Osteoblast (primary cell): ENCODE measurements at regions not wholly inside any gene's neighbourhood (a gene's known extent, or its start where the extent isn't known, plus 50 kb on each side); places are given as distances from the start of the nearest gene placed in this dataset.

ENCODE experiments used
- DNase-seq: peaks from one replicate; pipeline ENCODE4 v3.0.0; 2011; ENCODE audit warnings: low spot score, mixed read lengths; ENCODE audit not compliant: insufficient read length; ENCODE audit errors: missing footprints
- H2AFZ ChIP-seq: 2 replicates; pipeline ENCODE4 v1.6.0; 2011; ENCODE audit warnings: mild to moderate bottlenecking, low read length
- H3K27ac ChIP-seq: 2 replicates; pipeline ENCODE4 v1.5.1; 2011; ENCODE audit warnings: mild to moderate bottlenecking, low read depth, low read length, moderate library complexity
- H3K27me3 ChIP-seq: 2 replicates; pipeline ENCODE4 v1.6.0; 2012; ENCODE audit warnings: mild to moderate bottlenecking, control low read depth, inconsistent platforms, low read length, moderate library complexity; ENCODE audit not compliant: insufficient read depth
- H3K36me3 ChIP-seq: 2 replicates; pipeline ENCODE4 v1.5.1; 2011; ENCODE audit warnings: mild to moderate bottlenecking, low read length, control low read depth, moderate library complexity; ENCODE audit not compliant: insufficient read depth
- H3K4me1 ChIP-seq: 2 replicates; pipeline ENCODE4 v1.5.1; 2011; ENCODE audit warnings: mild to moderate bottlenecking, low read length, control low read depth, moderate library complexity; ENCODE audit not compliant: insufficient read depth
- H3K4me2 ChIP-seq: 2 replicates; pipeline ENCODE4 v1.6.0; 2011; ENCODE audit warnings: mild to moderate bottlenecking, low read length; ENCODE audit not compliant: insufficient read depth
- H3K4me3 ChIP-seq: fragments of 200-600 bp; sonication (generic); 3 replicates; pipeline ENCODE4 v1.5.1; 2012; ENCODE audit warnings: mild to moderate bottlenecking, low read length, inconsistent platforms; ENCODE audit not compliant: insufficient read depth
- H3K79me2 ChIP-seq: 2 replicates; pipeline ENCODE4 v1.6.0; 2012; ENCODE audit warnings: mild to moderate bottlenecking, low read length, control low read depth, inconsistent platforms; ENCODE audit not compliant: insufficient read depth
- H3K9me3 ChIP-seq: 2 replicates; pipeline ENCODE4 v1.5.1; 2011; ENCODE audit warnings: low read depth, low read length, control low read depth
- H4K20me1 ChIP-seq: 2 replicates; pipeline ENCODE4 v1.6.0; 2012; ENCODE audit warnings: mild to moderate bottlenecking, low read length, control low read depth; ENCODE audit not compliant: insufficient read depth
- TF ChIP-seq, protein P1 (sequence below): IDR thresholded peaks from 2 replicates; pipeline ENCODE4 v1.5.1; 2011; ENCODE audit warnings: mild to moderate bottlenecking, low read depth, low read length, moderate library complexity; ENCODE audit errors: extremely low read depth

DNA sequence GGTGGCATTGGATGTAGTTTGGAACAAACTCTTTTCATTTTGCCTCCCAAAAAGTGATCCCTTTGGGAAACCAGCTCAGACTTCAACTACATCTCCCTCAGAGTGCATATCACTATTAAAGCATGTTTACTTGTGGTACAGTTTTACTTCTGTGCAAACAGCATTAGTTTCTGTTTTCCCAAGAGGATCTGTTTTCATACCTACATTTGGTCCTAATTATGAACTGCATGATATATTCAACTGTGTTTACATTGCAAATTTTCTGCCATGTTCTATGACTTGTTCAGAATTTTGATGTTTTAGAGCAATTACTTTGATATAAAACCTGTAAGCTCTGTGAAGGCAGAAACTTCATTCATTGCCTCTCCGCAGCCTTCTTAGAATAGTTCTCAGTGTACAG, 681.5 kb upstream of the ACO1 start:
- TF ChIP-seq, protein P1, sequence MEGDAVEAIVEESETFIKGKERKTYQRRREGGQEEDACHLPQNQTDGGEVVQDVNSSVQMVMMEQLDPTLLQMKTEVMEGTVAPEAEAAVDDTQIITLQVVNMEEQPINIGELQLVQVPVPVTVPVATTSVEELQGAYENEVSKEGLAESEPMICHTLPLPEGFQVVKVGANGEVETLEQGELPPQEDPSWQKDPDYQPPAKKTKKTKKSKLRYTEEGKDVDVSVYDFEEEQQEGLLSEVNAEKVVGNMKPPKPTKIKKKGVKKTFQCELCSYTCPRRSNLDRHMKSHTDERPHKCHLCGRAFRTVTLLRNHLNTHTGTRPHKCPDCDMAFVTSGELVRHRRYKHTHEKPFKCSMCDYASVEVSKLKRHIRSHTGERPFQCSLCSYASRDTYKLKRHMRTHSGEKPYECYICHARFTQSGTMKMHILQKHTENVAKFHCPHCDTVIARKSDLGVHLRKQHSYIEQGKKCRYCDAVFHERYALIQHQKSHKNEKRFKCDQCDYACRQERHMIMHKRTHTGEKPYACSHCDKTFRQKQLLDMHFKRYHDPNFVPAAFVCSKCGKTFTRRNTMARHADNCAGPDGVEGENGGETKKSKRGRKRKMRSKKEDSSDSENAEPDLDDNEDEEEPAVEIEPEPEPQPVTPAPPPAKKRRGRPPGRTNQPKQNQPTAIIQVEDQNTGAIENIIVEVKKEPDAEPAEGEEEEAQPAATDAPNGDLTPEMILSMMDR, result no peak
- Histone ChIP-seq H3K9me3 (no peaks in the 10 kb centered on the region), H2AFZ (no peak overlapping the region), H4K20me1 (no peaks in the 10 kb centered on the region), H3K36me3 (no peaks in the 10 kb centered on the region), H3K79me2 (no peaks in the 10 kb centered on the region), H3K4me3 (no peak overlapping the region), H3K27me3 (no peaks in the 10 kb centered on the region), H3K4me1 (no peaks in the 10 kb centered on the region), H3K4me2 (no peak overlapping the region), H3K27ac (no peak overlapping the region)
- no peak for DNase-seq

DNA sequence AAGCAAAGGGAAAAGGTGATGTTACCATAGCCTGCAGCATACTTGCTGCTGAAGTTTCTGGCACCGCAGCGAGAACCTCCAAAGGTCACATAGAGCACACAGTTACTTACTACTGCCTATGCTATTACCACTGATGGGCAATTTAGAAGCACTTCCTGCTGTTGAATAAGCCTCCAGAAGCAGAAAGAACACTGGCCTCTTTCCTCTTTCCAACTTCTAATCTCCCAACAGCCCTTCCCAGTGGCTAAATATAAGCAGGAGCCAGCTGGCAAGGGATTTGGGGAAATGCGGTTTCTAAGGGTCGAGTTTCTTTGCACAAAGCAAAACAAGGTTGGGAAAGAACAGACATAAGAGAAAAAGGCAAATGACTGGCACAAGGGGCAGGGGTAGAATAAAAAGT, 669.2 kb upstream of the ACO1 start:
- no peak for DNase-seq
- Histone ChIP-seq H4K20me1 (no peaks in the 10 kb centered on the region), H3K27me3 (no peaks in the 10 kb centered on the region), H2AFZ (no peak overlapping the region), H3K4me1 (no peaks in the 10 kb centered on the region), H3K27ac (no peak overlapping the region), H3K4me2 (no peak overlapping the region), H3K79me2 (no peaks in the 10 kb centered on the region), H3K4me3 (no peak overlapping the region), H3K9me3 (no peaks in the 10 kb centered on the region), H3K36me3 (no peaks in the 10 kb centered on the region)
- TF ChIP-seq, protein P1, result no peak

DNA sequence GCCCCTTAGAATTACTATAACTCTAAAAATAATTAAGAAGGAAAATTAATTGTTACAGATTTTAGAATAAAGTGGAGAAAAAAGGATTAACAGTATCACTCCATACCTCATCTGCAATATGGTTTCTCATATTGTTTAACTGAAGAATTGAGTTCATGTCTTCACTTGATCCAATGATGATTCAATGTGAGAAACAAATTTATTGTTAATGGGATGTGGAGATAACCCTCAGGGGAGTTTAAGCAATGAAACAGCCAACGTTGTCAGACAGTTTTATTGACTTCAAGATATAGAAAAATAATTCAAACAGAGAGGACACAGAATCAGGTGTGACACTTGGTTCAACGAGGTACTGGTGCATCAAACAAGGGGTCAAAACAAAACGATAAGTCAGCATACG, 665.2 kb upstream of the ACO1 start:
- no peak overlapping the region for H2AFZ ChIP-seq
- H3K4me2 ChIP-seq, result no peak overlapping the region
- no peaks in the 10 kb centered on the region for H3K36me3 ChIP-seq
- H3K9me3 ChIP-seq, result no peaks in the 10 kb centered on the region
- no peak overlapping the region for H3K4me3 ChIP-seq
- no peaks in the 10 kb centered on the region for H3K27me3 ChIP-seq
- no peak for DNase-seq
- no peaks in the 10 kb centered on the region for H3K4me1 ChIP-seq
- no peaks in the 10 kb centered on the region for H4K20me1 ChIP-seq
- TF ChIP-seq, protein P1, result no peak
- no peak overlapping the region for H3K27ac ChIP-seq
- H3K79me2 ChIP-seq, result no peaks in the 10 kb centered on the region

DNA sequence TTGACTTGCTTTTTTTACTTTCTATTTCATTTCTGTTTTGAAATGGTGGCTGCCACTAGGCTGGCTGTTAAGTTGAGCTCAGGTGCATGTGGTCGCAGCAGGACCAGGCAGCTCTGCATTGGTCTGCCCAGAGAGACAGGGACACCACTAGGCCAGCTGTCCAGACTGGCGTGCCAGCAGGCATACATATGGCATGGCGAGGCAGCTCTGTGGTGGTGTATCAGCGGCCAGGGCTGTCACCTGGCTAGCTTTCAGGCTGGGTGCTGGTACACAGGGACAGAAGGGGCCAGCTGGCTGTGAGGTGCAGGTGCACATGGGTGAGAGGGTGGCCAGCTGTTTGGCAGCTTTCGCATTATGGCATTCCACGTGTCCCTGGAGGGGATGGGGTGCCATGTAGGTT, 654.0 kb upstream of the ACO1 start:
- Histone ChIP-seq H3K4me1 (no peaks in the 10 kb centered on the region), H3K9me3 (no peaks in the 10 kb centered on the region), H4K20me1 (no peaks in the 10 kb centered on the region), H3K4me3 (no peak overlapping the region), H2AFZ (no peak overlapping the region), H3K79me2 (no peaks in the 10 kb centered on the region), H3K36me3 (no peaks in the 10 kb centered on the region), H3K4me2 (no peak overlapping the region), H3K27me3 (no peaks in the 10 kb centered on the region), H3K27ac (no peak overlapping the region)
- TF ChIP-seq, protein P1, result no peak
- no peak for DNase-seq
